ENCODE measurements at regions not wholly inside any gene's neighbourhood (a gene's known extent, or its start where the extent isn't known, plus 50 kb on each side); places are given as distances from the start of the nearest gene placed in this dataset.
"Not testable (repeated sequence)": the region's sequence is repeated elsewhere in the genome, so short reads cannot be mapped to it uniquely, and the experiment has no call there.

- no peak for TF ChIP-seq CTCF (IDR thresholded peaks at IDR 0.05; ENCODE audit: borderline replicate concordance, control extremely low read depth, extremely low read depth, insufficient read depth, missing control alignments)
- no peak for DNase-seq (ENCODE audit: low spot score)
- in situ Hi-C loops (cut with MboI; ENCODE audit: low sequenced_read_pairs, unreplicated experiment) = no loop called here
These were observed 100.9 kb downstream of the QRSL1 start for GRCh38 chr6:106730264-106730663.

- no peak for TF ChIP-seq CTCF (IDR thresholded peaks at IDR 0.05; ENCODE audit: borderline replicate concordance, control extremely low read depth, extremely low read depth, insufficient read depth, missing control alignments)
- in situ Hi-C loops (cut with MboI; ENCODE audit: low sequenced_read_pairs, unreplicated experiment) = no loop called here
- no peak for DNase-seq (ENCODE audit: low spot score)
These were observed 100.5 kb downstream of the QRSL1 start for GRCh38 chr6:106729841-106730240.

GRCh38 chr6:106728296-106728870 is 99.0 kb downstream of the QRSL1 start:
- DNase-seq (ENCODE audit: low spot score) = no peak
- TF ChIP-seq CTCF (IDR thresholded peaks at IDR 0.05; ENCODE audit: borderline replicate concordance, control extremely low read depth, extremely low read depth, insufficient read depth, missing control alignments) = no peak
- in situ Hi-C loops (cut with MboI; ENCODE audit: low sequenced_read_pairs, unreplicated experiment) = no loop called here

- no peak for DNase-seq (ENCODE audit: low spot score)
- in situ Hi-C loops (cut with MboI; ENCODE audit: low sequenced_read_pairs, unreplicated experiment) = no loop called here
- TF ChIP-seq CTCF (IDR thresholded peaks at IDR 0.05; ENCODE audit: borderline replicate concordance, control extremely low read depth, extremely low read depth, insufficient read depth, missing control alignments) = no peak
These were observed 98.2 kb downstream of the QRSL1 start for GRCh38 chr6:106727480-106728149.

GRCh38 chr6:106724848-106725247 is 95.5 kb downstream of the QRSL1 start:
- DNase-seq (ENCODE audit: low spot score) = no peak
- in situ Hi-C loops (cut with MboI; ENCODE audit: low sequenced_read_pairs, unreplicated experiment) = no loop called here
- no peak for TF ChIP-seq CTCF (IDR thresholded peaks at IDR 0.05; ENCODE audit: borderline replicate concordance, control extremely low read depth, extremely low read depth, insufficient read depth, missing control alignments)

GRCh38 chr6:106724337-106724736 is 95.0 kb downstream of the QRSL1 start:
- in situ Hi-C loops (cut with MboI; ENCODE audit: low sequenced_read_pairs, unreplicated experiment) = no loop called here
- TF ChIP-seq CTCF (IDR thresholded peaks at IDR 0.05; ENCODE audit: borderline replicate concordance, control extremely low read depth, extremely low read depth, insufficient read depth, missing control alignments) = no peak
- no peak for DNase-seq (ENCODE audit: low spot score)

- in situ Hi-C loops (cut with MboI; ENCODE audit: low sequenced_read_pairs, unreplicated experiment); DNase-seq (ENCODE audit: low spot score): not testable (repeated sequence)
These were observed 94.0 kb downstream of the QRSL1 start for GRCh38 chr6:106723419-106723818.

GRCh38 chr6:106721189-106721588 is 91.8 kb downstream of the QRSL1 start:
- in situ Hi-C loops (cut with MboI; ENCODE audit: low sequenced_read_pairs, unreplicated experiment); DNase-seq (ENCODE audit: low spot score): not testable (repeated sequence)
